A172 (cell line): ENCODE measurements at regions not wholly inside any gene's neighbourhood (a gene's known extent, or its start where the extent isn't known, plus 50 kb on each side); places are given as distances from the start of the nearest gene placed in this dataset.
"Not testable (repeated sequence)": the region's sequence is repeated elsewhere in the genome, so short reads cannot be mapped to it uniquely, and the experiment has no call there.

Source experiments
- DNase-seq: peaks from one replicate; pipeline ENCODE4 v3.0.0-alpha.2; 2015; ENCODE audit warnings: low spot score

DNA sequence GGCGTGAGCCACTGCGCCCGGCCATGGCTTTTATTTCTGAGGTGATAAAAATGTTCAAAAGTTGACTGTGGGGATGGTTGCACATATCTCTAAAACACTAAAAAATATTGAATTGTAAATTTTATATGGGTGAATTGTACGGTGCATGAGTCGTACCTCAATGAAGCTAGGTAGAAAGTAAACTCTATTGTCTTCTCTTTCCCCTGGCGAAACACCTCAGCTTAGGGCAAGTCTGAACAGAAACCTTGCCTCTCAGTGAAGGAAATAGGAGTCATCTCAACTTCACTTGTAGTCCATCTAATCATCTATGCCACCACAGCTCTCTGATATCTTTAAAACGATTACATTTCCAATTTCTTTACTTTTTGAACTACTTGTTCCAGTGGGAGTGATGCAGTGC lies 309.6 kb downstream of the SPATA31A1 start:
- DNase-seq = not testable (repeated sequence)

- DNase-seq = not testable (repeated sequence)
Observed at GRCh38 chr9:39674437-39675210, 319.2 kb downstream of the SPATA31A1 start.

GRCh38 chr9:39675211-39675553 lies 319.7 kb downstream of the SPATA31A1 start:
- DNase-seq = not testable (repeated sequence)

GRCh38 chr9:39678534-39679263 lies 323.2 kb downstream of the SPATA31A1 start:
- DNase-seq = not testable (repeated sequence)

GRCh38 chr9:39680694-39681401 lies 325.4 kb downstream of the SPATA31A1 start:
- DNase-seq = not testable (repeated sequence)

DNA sequence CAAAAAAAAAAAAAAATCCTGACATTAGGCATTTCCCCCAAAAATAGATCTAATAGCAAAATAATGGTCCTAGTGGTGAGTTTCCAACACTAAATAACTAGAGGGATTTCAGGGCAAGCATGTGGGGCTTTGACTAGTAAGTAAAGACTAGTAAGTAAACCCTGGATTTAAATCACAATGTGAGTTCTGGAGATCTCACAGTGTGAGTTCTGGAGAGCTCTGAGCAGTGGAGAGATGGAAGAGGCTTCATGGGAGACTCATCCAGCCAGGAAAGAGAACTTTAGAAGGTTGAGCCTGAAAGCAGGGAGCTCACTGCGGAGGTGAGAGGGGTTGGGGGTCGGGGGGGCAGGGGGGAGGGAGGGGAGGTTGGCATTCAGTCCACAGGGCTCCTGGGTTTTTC lies 373.4 kb downstream of the SPATA31A1 start:
- not testable (repeated sequence) for DNase-seq

GRCh38 chr9:39744898-39745297 lies 389.4 kb downstream of the SPATA31A1 start:
- DNase-seq = not testable (repeated sequence)

DNA sequence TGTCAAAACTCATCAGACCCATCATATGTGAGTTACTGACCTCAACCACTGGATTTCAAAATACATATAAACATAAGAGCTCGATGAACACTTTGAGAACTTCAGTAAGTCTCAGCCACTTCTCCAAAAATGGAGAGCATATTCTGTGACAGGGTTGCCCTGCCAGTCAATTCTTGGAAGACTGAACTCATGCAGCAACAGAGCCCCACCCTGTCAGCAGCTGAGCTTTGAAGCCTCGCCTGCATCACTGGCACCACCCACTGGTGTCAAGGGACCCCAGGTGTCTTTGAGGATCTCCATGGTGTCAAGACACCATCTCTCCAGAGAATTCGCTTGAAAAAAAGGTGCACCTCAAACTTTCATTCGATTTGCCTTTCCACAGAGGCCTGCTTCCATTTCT lies 420.1 kb downstream of the SPATA31A1 start:
- DNase-seq = not testable (repeated sequence)

- not testable (repeated sequence) for DNase-seq
Observed at GRCh38 chr9:39791356-39791755, 435.9 kb downstream of the SPATA31A1 start.

DNA sequence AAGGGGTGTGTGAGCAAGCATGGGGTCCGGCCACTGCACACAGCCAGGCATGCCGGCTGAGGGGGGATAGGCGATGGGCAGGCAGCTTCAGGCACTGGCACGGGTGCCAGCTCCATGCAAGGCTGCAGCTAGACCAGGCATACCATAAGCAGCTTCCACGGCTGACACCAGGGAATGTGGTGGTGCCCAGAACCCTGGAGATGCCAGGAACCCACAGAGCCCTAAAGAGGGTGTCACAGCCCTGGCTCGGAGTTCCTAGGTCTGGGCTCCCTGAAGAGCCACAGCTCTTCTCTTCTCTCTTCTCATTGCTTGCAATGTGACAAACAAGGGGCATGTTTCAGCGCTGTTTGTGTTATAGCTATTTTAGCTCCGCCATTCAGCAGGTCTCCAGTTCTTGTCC lies 442.5 kb downstream of the SPATA31A1 start:
- not testable (repeated sequence) for DNase-seq

- DNase-seq = not testable (repeated sequence)
Observed at GRCh38 chr9:39799252-39799651, 443.8 kb downstream of the SPATA31A1 start.

- DNase-seq = not testable (repeated sequence)
Observed at GRCh38 chr9:39802561-39802960, 447.1 kb downstream of the SPATA31A1 start.

- not testable (repeated sequence) for DNase-seq
Observed at GRCh38 chr9:39809401-39810226, 454.1 kb downstream of the SPATA31A1 start.

DNA sequence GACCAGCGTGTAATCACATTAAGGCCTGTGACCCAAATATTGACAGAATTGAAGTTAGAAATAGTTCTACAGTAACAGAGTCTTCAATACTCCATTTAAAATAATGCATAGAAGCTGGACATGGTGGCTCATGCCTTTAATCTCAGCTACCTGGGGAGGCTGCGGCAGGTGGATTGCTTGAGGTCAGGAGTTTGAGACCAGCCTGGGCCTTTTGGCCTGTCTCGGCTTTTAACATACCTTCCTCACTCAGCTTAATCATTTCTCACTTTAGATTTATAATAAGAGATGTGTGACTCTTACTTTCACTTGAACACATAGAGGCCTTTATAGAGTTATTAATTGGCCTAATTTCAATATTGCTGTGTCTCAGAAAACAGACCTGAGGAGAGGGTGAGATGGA lies 454.9 kb downstream of the SPATA31A1 start:
- DNase-seq = not testable (repeated sequence)

GRCh38 chr9:39811615-39812014 lies 456.1 kb downstream of the SPATA31A1 start:
- DNase-seq = not testable (repeated sequence)

DNA sequence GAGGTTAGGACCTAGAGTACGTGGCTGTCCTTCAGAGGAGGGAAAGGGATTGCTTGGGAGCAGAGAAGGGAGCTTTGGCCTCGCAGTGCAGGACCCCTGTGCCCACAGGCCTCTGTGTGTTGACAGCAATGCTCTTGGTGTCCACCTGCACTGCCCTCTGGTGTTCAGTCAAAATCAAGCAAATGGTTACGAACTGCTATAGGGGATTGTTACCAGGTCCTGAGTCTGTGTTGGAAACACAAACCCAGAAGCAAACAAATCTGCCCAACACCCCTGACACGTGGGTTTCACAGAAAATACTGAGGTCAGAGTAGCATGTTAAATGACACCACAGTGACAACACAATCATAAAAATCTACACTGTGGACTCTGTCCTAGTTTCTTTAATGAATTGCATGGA lies 473.0 kb downstream of the SPATA31A1 start:
- not testable (repeated sequence) for DNase-seq
